GM08714 (cell line): ENCODE measurements at regions not wholly inside any gene's neighbourhood (a gene's known extent, or its start where the extent isn't known, plus 50 kb on each side); places are given as distances from the start of the nearest gene placed in this dataset.

Experiments
- H3K4me3 ChIP-seq: fragments of 200-500 bp; sonication (Bioruptor generic); 2 replicates; pipeline ENCODE4 v1.5.1; 2014; ENCODE audit warnings: mild to moderate bottlenecking, low read length, inconsistent platforms
- ZNF274 ChIP-seq: IDR thresholded peaks from 2 replicates; pipeline ENCODE4 v1.6.1; 2012; ENCODE audit warnings: mild to moderate bottlenecking, low read depth, low read length

GRCh38 chr13:99113351-99113750 is 87.3 kb upstream of the UBAC2 start:
- no peak overlapping the region for H3K4me3 ChIP-seq

GRCh38 chr13:99118179-99118578 is 82.5 kb upstream of the UBAC2 start:
- TF ChIP-seq ZNF274: no peak
- no peak overlapping the region for H3K4me3 ChIP-seq

More at GRCh38 chr13:99113351-99113750, 87.3 kb upstream of the UBAC2 start:
- TF ChIP-seq ZNF274: no peak

- no peak for TF ChIP-seq ZNF274
- no peak overlapping the region for H3K4me3 ChIP-seq
Observed at GRCh38 chr13:99119656-99120055, 81.0 kb upstream of the UBAC2 start.

GRCh38 chr13:99120751-99121150 is 79.9 kb upstream of the UBAC2 start:
- no peak for TF ChIP-seq ZNF274
- no peak overlapping the region for H3K4me3 ChIP-seq

GRCh38 chr13:99122171-99122570 is 78.5 kb upstream of the UBAC2 start:
- TF ChIP-seq ZNF274: no peak
- H3K4me3 ChIP-seq: no peak overlapping the region

GRCh38 chr13:99123101-99124045 is 77.3 kb upstream of the UBAC2 start:
- no peak overlapping the region for H3K4me3 ChIP-seq
- TF ChIP-seq ZNF274: no peak

GRCh38 chr13:99124046-99124400 is 76.6 kb upstream of the UBAC2 start:
- H3K4me3 ChIP-seq: no peak overlapping the region
- TF ChIP-seq ZNF274: no peak

- H3K4me3 ChIP-seq: peak overlapping the region; percentile 24; the same call in 1 of the 2 replicates
- no peak for TF ChIP-seq ZNF274
Observed at GRCh38 chr13:99124794-99125316, 75.8 kb upstream of the UBAC2 start.

GRCh38 chr13:99125326-99125915 is 75.2 kb upstream of the UBAC2 start:
- H3K4me3 ChIP-seq: no peak overlapping the region
- TF ChIP-seq ZNF274: no peak

GRCh38 chr13:99126821-99127220 is 73.8 kb upstream of the UBAC2 start:
- no peak for TF ChIP-seq ZNF274
- no peak overlapping the region for H3K4me3 ChIP-seq

- no peak overlapping the region for H3K4me3 ChIP-seq
- no peak for TF ChIP-seq ZNF274
Observed at GRCh38 chr13:99129050-99129449, 71.6 kb upstream of the UBAC2 start.

GRCh38 chr13:99129951-99130350 is 70.7 kb upstream of the UBAC2 start:
- TF ChIP-seq ZNF274: no peak
- H3K4me3 ChIP-seq: no peak overlapping the region

- TF ChIP-seq ZNF274: no peak
- H3K4me3 ChIP-seq: no peak overlapping the region
Observed at GRCh38 chr13:99131410-99131809, 69.2 kb upstream of the UBAC2 start.

GRCh38 chr13:99132295-99132835 is 68.3 kb upstream of the UBAC2 start:
- TF ChIP-seq ZNF274: no peak

GRCh38 chr13:99133230-99133629 is 67.4 kb upstream of the UBAC2 start:
- no peak overlapping the region for H3K4me3 ChIP-seq
- no peak for TF ChIP-seq ZNF274

More at GRCh38 chr13:99132295-99132835, 68.3 kb upstream of the UBAC2 start:
- H3K4me3 ChIP-seq: no peak overlapping the region

- no peak for TF ChIP-seq ZNF274
- H3K4me3 ChIP-seq: no peak overlapping the region
Observed at GRCh38 chr13:99133848-99134247, 66.8 kb upstream of the UBAC2 start.
